ENCODE measurements at regions not wholly inside any gene's neighbourhood (a gene's known extent, or its start where the extent isn't known, plus 50 kb on each side); places are given as distances from the start of the nearest gene placed in this dataset.
"Not testable (repeated sequence)": the region's sequence is repeated elsewhere in the genome, so short reads cannot be mapped to it uniquely, and the experiment has no call there.

DNA sequence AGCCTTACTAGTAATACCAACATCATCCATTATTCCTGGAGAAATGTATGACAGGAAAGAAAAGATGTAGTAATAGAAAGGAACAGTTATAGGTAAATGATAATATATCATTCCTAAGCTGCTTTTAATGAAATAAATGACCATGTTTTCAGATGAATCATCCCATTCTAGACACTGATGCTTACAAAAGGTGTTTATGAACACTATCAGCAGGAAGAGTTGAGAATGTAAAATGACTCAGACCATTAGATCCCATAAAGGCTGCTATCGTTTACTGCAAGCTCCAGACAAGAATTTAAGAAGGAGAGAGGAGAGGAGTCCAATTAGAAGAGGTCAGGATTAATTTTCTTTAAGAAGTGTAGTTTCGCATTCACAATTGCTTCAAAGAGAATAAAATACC, 1033.5 kb downstream of the EFNA5 start:
- DNase-seq (ENCODE audit: low read depth in 2 of 3, low spot score in 2 of 3): no peak

DNA sequence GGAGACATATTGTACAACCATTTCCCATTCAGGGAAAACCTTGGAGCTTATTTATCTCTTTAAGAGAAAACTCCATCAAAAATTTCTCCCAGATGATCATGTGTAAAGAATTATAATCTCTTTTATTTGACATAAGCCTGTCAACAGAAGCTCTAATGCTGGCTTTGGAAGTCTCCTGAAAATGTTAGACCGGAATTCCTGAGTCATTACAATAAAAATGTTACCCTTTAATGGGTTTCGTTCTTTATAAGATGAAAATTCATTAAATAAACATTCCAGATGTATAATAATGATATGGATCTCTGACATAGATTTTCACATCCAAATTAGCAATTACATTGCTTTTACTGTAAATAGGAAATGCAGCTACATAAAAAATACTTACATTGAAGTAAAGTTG, 1036.4 kb downstream of the EFNA5 start:
- no peak for DNase-seq (ENCODE audit: low read depth in 2 of 3, low spot score in 2 of 3)

DNA sequence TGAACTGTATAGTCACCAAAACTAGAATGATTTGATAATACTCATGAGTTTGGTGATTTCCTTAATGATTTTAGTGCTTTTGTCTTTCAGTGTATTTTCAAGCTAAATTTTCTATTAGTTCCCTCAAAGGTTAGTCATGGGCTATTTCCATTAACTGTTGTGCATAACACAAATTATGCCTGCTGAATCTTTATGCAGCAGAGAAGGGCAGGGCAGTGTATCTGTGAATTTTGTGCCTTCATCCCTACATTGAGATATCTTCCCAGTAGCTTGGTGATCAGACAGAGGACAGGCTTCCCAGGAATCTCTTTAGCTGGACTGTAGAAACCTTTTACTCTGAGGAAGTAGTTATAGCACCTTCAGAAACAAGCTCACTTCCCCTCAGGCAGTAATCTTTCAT, 1036.9 kb downstream of the EFNA5 start:
- DNase-seq (ENCODE audit: low read depth in 2 of 3, low spot score in 2 of 3): no peak

DNA sequence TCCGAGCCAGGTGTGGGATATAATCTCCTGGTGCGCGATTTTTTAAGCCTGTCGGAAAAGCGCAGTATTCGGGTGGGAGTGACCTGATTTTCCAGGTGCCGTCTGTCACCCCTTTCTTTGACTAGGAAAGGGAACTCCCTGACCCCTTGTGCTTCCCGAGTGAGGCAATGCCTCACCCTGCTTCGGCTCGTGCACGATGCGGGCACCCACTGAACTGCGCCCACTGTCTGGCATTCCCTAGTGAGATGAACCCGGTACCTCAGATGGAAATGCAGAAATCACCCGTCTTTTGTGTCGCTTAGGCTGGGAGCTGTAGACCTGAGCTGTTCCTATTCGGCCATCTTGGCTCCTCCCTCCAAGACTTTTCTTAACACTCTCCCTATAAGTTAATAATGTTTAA, 1042.3 kb downstream of the EFNA5 start:
- not testable (repeated sequence) for DNase-seq (ENCODE audit: low read depth in 2 of 3, low spot score in 2 of 3)

DNA sequence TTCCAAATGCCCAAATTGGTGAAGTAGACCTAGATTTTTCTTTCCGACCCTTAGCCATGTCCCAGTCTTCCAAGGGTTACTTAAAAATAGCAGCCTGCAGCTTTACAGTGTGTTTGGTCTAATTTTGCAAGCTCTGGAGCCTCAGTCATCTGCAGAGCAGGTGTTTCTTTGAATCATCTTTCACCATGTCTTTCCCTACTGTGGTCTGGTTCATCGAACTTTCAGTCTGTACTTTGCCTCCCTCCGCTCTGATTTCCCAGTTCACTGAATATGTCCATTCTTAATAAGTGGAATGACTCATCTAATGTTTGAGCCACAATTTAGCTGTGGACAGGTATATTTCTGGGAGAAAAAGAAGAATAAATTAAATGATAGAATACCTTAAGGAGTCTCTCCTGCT, 1060.7 kb downstream of the EFNA5 start:
- DNase-seq (ENCODE audit: low read depth in 2 of 3, low spot score in 2 of 3): no peak

DNA sequence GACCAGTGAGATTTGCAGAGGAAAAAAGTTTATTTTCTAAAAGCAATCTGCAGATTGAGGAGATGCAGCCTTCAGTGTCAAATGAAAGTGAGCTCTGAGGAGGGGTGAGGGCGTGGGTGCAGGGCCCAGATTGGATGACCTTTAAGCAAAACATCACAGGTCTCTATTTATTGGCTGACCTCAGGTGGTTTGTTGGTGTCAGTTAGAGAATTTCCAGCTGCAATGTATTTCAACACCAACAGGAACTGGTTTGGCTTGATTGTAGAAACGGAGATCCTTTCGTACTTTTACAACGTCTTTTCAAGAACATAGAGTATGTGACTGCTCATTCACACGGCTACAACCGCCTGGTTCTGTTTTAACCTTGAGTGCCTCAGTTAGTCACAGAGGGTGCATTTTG, 1069.1 kb downstream of the EFNA5 start:
- no peak for DNase-seq (ENCODE audit: low read depth in 2 of 3, low spot score in 2 of 3)

DNA sequence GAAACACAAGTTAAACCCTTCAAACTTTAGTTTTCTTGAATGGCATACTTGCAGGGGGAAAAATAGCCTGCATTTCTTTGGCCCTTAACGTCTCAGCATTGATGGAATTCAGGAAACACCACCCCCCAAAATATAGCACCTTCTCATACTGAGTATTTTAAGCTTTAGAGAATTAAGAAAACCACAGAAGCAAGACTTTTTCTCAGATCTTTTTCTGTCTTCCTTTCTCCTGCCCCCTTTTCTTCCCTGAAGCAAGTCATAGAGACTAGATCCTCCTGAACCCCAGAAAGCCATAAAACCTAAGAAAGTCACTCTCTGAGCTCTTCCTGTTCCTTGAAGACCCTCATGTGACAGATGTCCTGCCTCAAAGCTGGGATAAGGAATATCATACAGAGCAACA, 1069.9 kb downstream of the EFNA5 start:
- DNase-seq (ENCODE audit: low read depth in 2 of 3, low spot score in 2 of 3): no peak

DNA sequence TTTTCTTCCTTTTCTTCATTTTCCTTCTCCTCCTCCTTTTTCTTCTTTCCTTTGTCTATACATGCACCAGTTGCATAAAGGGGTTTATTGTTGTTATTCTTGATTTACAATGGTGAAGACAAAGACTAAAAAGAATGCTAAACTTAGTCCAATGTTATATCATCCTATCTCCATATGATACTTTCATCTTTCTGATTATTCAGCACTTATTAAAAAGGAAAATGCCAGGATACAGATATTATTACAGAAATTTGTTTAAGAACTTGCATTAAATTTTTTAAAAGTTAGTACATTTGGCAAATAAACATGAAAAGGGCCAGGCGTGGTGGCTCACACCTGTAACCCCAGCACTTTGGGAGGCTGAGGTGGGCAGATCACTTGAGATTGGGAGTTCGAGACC, 1074.9 kb downstream of the EFNA5 start:
- no peak for DNase-seq (ENCODE audit: low read depth in 2 of 3, low spot score in 2 of 3)

DNA sequence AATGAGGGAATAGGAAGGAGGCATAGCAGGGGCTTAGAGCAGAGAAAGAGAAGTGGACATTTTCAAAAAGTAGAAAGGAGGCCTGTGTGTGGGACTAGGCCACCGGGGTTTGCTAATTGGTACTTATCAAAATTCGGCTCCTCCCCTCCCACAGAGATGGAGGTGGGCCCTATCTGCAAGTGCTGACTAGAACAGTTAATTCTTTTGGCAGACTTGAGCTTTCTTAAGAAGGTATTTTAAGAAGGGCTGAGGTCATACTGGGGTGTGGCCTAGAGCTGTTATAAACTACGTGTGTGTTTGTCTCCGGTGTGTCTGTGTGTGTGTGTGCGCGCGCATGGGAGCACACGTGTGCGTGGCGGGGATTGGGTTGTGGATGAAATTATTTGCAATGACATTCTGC, 1086.5 kb downstream of the EFNA5 start:
- DNase-seq (ENCODE audit: low read depth in 2 of 3, low spot score in 2 of 3): no peak

DNA sequence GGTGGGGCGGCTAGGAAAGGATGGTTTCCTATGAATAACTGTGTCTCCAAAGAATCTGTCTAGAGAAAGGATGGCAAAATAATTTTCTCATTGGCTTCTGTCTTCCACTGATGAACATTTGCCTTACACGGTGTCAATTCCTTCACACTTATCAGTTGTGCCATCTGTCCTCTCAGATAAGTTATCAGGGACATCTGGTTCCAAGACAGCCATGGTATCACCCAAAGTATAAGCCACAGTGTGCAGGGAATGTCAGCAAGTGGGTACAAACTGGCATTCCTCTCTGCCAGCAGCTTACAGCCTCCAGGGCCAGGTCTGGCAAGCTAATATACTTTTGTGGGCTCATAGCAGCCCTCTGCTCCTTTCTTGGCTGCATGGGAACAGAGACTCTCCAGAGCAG, 1092.0 kb downstream of the EFNA5 start:
- no peak for DNase-seq (ENCODE audit: low read depth in 2 of 3, low spot score in 2 of 3)

DNA sequence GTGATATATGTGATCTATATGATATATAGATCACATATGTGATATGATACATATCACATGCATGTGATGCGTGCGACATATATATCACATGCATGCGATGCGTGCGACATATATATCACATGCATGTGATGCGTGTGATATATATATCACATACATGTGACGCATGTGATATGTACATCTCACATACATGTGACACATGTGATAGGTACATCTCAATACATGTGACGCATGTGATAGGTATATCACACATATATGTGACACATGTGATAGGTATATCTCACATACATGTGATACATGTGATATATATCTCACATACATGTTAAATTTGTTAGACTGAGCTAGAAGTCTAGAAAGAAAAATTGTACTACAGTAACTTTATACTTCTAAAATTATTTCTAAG, 1095.9 kb downstream of the EFNA5 start:
- DNase-seq (ENCODE audit: low read depth in 2 of 3, low spot score in 2 of 3): no peak

DNA sequence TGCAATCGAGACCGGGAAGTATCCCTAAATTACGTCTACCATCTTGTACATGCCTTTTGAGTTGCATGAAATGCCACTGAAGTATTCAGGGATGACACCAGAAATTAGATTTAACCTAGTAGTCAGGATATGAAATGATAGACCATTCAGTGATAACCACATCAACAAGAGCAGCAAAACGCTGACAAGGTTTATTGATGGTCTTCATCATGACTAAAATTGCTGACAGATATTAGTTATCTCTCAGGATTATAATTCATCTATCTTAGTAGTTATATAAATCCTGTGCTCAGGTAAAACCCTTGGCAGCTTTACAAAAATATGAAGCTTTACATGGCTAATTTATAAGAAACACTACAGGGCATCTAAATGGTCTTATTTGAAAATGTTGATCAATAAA, 1104.7 kb downstream of the EFNA5 start:
- DNase-seq (ENCODE audit: low read depth in 2 of 3, low spot score in 2 of 3): no peak

DNA sequence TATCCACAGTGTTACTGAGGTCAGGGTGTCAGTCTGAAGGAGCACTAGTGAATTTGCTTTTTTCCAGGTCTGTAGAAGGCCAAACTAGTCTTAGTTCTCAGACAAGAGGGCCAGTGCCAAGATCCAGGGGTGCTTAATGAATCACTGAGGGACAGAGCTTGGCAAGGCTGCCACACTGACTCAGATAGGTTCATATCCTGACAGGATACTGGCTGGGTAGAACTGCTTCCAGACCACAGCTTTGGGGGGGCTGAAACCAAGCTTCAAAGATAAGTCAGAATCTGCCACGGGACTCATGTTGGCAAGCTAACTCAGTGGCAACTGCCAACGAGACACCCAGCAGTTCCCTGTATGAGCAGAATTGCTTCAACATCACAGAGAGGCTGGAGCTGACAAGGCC, 1125.4 kb downstream of the EFNA5 start:
- no peak for DNase-seq (ENCODE audit: low read depth in 2 of 3, low spot score in 2 of 3)

DNA sequence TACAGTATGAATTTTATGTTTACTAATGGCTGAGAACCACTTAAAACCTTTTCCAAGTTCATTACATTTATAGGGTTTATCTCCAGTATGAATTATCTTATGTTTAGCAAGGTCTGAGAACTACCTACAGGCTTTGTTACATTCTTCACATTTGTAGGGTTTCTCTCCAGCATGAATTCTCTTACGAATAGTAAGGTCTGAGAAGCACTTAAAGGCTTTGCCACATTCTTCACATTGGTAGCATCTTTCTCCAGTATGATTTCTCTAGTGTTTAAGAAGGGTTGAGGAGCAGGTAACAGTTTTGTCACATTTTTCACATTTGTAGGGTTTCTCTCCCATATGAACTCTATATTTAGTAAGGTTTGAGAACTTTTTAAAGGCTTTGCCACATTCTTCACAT, 1127.4 kb downstream of the EFNA5 start:
- DNase-seq (ENCODE audit: low read depth in 2 of 3, low spot score in 2 of 3): no peak

DNA sequence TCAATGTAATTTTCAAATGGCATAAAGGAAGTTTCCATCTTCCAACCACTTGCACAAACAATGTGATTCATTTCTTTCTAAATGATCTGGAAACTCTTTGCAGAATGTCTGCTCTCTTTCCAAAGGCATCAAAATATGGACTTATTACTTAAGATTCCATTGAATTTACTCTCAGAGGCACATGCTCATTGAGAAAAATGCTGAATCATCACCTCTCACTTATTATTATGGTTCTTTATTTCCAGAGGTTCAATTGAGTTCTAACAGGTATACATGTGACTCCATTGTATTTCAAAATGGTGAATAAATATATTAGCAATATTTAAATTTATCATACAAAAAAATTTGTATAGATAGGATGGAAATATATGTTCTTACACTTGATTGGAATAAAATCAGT, 1140.6 kb downstream of the EFNA5 start:
- no peak for DNase-seq (ENCODE audit: low read depth in 2 of 3, low spot score in 2 of 3)

DNA sequence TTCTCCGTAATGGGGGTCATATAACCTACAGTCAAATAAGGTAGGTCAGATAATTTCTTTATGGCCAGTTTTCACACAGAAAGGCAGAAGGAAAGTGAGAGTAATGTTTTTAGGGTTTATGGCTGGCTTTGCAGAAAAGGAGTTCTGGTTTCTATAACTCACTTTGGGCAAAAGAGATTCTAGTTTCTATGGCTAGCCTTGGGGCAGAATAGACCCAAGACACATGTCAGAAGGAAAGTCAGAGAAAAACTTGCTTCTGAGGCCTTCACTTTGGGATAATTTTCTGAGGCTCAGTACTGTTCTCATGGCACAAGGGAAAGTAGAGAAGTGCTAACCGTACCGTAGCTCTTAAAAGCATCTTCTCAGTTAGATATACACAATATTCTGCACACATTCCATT, 1145.3 kb downstream of the EFNA5 start:
- no peak for DNase-seq (ENCODE audit: low read depth in 2 of 3, low spot score in 2 of 3)

DNA sequence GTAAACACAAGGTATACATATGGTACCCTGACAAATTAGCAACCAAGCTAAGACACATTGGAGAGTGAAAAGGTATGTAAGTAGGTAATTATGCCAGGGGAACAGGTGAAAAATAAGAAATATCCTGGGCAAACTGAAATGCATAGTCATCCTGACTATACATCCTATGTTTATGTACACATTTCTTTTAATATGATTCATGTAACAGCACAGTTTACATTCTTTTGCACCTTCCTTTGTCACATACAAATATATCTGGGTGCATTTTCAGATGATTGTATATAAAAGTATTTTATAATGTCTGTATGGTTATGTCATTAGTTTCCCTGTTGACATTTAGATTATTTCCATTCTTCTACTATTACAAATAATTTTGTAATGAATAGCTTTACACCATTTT, 1146.9 kb downstream of the EFNA5 start:
- no peak for DNase-seq (ENCODE audit: low read depth in 2 of 3, low spot score in 2 of 3)

DNA sequence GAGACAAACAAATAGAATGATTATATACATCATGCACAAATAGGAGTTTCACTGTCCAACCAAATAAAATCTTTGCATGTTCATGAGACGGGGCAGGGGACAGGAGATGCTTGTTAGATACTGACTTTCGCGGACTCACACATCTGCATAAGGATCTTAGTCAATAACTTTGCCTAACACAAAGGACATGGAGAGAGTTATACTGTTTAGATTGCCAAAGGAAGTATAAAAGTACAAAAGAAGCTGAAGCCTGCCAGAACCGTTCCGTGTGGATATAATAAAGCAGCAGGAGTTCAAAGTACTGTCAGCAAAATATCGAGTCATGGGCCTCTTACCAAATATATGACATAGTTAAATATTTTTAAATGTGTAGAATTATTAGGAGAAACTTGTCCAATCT, 1148.4 kb downstream of the EFNA5 start:
- no peak for DNase-seq (ENCODE audit: low read depth in 2 of 3, low spot score in 2 of 3)

DNA sequence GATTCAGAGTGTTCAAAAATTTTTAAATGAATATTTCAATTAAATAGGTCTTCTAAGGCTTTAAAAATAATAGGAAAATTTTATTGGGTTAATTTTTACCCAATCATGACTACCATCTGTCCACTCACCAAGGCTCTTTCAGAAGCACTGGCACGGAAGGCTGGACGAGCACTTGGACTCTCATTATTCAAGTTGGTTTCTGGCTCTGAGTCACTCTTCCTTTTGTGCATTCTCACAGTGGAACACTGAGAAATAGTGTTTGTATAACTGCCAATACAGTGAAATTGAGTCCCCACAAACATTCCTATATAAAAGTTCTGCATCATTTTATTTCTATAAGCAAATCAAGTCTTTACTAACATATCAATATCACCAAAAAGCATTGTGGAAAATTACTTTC, 1149.0 kb downstream of the EFNA5 start:
- DNase-seq (ENCODE audit: low read depth in 2 of 3, low spot score in 2 of 3): no peak

DNA sequence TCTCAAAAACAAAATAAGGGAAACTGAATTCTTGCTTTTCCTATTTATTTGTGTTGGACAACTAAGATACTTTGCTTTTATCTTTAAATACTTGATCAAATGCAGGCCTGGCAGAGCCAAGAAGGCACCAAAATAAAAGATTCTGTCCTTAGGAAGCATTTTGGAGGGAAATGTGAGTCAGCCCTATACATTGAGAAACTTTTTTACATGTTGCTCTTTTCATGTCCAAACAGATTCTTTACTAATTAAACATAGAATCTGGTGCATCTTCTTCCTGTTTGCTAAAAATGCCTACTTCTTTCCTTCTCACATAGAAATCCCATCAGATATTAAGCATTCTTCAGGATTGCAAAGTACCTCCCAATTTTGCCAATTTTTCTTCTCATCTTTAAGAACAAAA, 1160.4 kb downstream of the EFNA5 start:
- no peak for DNase-seq (ENCODE audit: low read depth in 2 of 3, low spot score in 2 of 3)

DNA sequence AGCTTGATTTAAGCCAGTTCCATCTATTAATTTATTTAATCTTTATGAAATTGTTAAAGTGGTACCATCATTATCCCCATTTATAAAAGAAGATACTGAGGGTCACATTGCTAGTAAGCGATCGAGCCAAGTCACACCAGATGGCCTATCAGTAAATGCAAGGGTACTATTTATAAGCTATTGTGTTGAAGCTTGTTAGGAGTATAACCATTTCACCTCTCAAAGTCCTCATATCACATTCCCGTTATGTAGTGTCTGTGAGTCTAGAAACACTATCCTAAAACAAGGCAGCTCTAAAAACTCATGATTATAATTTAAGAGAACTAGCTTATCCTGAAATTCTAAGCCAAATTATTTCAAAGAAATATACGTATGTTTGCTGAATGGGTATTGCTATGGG, 1161.8 kb downstream of the EFNA5 start:
- no peak for DNase-seq (ENCODE audit: low read depth in 2 of 3, low spot score in 2 of 3)

DNA sequence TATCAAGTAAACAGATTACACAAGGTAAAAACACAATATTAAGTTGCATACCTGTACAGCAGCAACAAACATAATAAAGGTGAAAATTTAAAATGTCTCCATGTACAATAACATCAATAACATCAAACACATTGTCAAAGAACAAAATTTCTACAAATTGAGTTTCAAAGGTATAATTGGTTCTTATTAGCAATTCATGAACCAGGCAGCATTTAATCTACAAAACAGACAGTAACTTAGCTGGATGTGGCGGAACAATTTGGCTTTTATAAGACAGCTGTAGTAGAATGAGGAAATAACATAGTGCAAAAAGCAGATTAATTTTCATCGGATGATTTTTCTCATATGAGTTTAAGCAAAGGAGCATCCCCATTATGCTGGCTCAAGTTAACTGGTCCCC, 1176.8 kb downstream of the EFNA5 start:
- DNase-seq (ENCODE audit: low read depth in 2 of 3, low spot score in 2 of 3): no peak

DNA sequence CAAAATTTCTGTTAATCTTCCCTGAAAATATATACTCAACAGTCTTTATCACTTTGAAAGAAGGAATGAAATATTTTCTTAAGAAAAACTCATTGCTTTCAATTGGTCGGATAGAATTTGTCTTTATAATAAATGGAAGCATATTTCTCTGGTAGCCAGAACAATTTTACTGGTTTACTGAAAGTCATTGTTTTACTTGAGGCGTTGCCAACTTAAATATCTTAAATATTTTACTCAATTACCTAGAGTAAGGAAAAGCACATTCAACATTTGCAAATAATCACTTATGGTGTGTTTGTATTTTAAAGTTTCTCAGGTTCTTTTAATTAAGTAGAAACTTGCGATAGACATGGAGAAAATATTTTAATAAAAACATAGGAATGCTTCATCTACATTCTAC, 1181.7 kb downstream of the EFNA5 start:
- no peak for DNase-seq (ENCODE audit: low read depth in 2 of 3, low spot score in 2 of 3)

DNA sequence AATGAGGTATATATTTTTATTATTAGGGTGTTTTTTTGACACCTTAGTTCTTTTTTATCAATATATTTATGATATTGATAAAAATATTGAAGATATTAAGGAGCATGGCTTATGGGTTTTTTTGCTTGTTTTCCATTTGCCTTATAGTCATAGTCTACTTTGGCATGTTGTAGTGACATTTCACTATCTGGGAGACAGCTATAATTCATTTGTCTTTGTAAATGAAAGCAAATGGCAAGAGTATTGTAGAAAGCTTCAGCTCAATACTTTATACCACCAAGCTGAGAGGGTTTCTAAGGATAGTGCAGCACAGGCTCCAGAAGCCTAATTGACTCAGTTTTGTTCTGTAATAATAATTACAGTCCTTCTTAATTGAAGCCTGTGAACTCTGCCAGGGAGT, 1182.3 kb downstream of the EFNA5 start:
- DNase-seq (ENCODE audit: low read depth in 2 of 3, low spot score in 2 of 3): no peak
